HUES64 (cell line): ENCODE measurements at regions not wholly inside any gene's neighbourhood (a gene's known extent, or its start where the extent isn't known, plus 50 kb on each side); places are given as distances from the start of the nearest gene placed in this dataset.

ENCODE experiments used
- H3K27ac ChIP-seq: 2 replicates; pipeline ENCODE4 v1.7.0; 2013; ENCODE audit warnings: low read depth, low read length, inconsistent platforms
- H3K27me3 ChIP-seq: 2 replicates; pipeline ENCODE4 v1.6.1; 2013; ENCODE audit warnings: mild to moderate bottlenecking, low read length; ENCODE audit not compliant: insufficient read depth
- H3K36me3 ChIP-seq: 2 replicates; pipeline ENCODE4 v1.6.1; 2013; ENCODE audit warnings: mild to moderate bottlenecking, low read length; ENCODE audit not compliant: insufficient read depth
- H3K4me1 ChIP-seq: 2 replicates; pipeline ENCODE4 v1.6.1; 2013; ENCODE audit warnings: mild to moderate bottlenecking, low read length, moderate library complexity; ENCODE audit not compliant: insufficient read depth
- H3K4me3 ChIP-seq: 2 replicates; pipeline ENCODE4 v1.5.1; 2013; ENCODE audit warnings: mild to moderate bottlenecking, low read length, moderate library complexity
- H3K9ac ChIP-seq: 2 replicates; pipeline ENCODE4 v1.6.1; 2013; ENCODE audit warnings: mild to moderate bottlenecking, low read depth, low read length
- H3K9me3 ChIP-seq: 2 replicates; pipeline ENCODE4 v1.6.1; 2013; ENCODE audit warnings: low read depth, low read length; ENCODE audit not compliant: insufficient read depth
- WGBS: fragments of 150-250, 120-280 bp; methylation state at CpG from one replicate; pipeline ENCODE4 v1.1.7; 2013; ENCODE audit warnings: missing lambda C conversion rate; 5-methylcytosine and 5-hydroxymethylcytosine counted together

DNA sequence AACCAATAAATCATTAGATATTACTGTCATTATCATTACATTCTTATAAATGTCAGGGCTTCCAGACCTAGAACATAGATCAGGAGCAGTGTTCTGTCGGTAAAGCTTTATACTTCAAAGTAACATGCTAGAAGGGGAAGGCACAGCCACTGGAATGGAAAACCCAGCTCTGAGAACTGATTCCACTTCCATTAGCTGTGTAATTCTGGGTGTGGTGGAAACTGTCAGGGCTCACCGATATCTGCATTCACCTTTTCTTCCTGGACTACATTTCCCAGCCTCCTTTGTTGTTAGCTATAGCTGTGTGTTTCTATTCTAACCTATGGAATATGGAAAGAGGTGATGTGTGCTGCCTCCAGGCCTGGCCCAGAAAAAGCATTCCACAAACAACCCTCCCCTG lies 585.8 kb downstream of the BUD13 start:
- Histone ChIP-seq H3K27me3 (no peaks in the 10 kb centered on the region; the same call in 1 of the 2 replicates), H3K4me3 (no peak overlapping the region), H3K4me1 (peaks cover 13% of the 10 kb centered on the region), H3K27ac (no peak overlapping the region), H3K9ac (no peak overlapping the region), H3K9me3 (no peaks in the 10 kb centered on the region), H3K36me3 (no peaks in the 10 kb centered on the region)
- WGBS: 88% methylated on average over 2 of the region's 2 CpGs

DNA sequence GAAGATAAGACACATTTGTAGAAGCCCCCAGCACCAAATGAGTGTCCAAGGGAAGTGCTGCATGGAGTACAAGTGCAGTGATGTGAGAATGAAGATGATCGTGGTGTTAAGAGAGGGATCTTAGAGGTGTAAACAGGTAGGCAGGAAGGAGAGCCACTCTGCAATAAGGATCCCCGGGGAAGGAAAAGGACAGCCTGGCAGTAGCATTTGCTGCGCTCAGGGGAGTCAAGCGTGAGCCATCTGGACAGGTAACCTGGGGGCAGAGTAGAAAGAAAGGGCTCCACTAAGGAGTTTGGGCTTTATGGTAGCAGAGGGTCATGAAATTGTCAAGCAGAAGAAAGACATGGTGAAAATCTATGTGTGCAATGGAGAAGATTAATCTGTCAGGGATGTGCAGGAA lies 587.2 kb downstream of the BUD13 start:
- H3K9ac ChIP-seq: no peak overlapping the region
- no peak overlapping the region for H3K27ac ChIP-seq
- WGBS: 93% methylated on average over 4 of the region's 4 CpGs
- peaks cover 13% of the 10 kb centered on the region for H3K4me1 ChIP-seq
- no peaks in the 10 kb centered on the region for H3K9me3 ChIP-seq
- H3K36me3 ChIP-seq: no peaks in the 10 kb centered on the region
- no peak overlapping the region for H3K4me3 ChIP-seq
- H3K27me3 ChIP-seq: no peaks in the 10 kb centered on the region

DNA sequence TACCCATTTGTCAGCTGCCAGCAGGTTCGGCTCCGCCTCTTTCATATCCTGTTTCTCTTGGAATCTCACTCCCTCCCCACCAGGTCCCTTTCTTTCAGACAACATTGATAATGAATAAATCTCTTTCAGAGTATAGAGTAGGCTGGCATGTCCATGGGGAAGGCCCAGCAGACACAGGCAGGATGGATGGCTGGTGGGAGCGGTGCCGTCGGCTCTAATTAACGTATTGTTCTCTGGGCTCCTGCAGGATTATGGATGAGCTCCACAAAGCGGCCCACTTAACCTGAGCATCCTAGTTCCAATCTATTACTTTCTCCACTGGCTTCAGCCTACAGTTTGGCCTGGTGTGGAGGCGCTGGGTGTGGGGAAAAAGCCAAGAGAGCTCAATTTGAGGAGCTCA lies 588.0 kb downstream of the BUD13 start:
- H3K4me3 ChIP-seq: no peak overlapping the region
- peaks cover 7% of the 10 kb centered on the region for H3K4me1 ChIP-seq
- H3K36me3 ChIP-seq: no peaks in the 10 kb centered on the region
- H3K27ac ChIP-seq: no peak overlapping the region
- H3K9me3 ChIP-seq: no peaks in the 10 kb centered on the region
- 88% methylated on average over 8 of the region's 8 CpGs for WGBS
- no peaks in the 10 kb centered on the region for H3K27me3 ChIP-seq
- H3K9ac ChIP-seq: no peak overlapping the region

DNA sequence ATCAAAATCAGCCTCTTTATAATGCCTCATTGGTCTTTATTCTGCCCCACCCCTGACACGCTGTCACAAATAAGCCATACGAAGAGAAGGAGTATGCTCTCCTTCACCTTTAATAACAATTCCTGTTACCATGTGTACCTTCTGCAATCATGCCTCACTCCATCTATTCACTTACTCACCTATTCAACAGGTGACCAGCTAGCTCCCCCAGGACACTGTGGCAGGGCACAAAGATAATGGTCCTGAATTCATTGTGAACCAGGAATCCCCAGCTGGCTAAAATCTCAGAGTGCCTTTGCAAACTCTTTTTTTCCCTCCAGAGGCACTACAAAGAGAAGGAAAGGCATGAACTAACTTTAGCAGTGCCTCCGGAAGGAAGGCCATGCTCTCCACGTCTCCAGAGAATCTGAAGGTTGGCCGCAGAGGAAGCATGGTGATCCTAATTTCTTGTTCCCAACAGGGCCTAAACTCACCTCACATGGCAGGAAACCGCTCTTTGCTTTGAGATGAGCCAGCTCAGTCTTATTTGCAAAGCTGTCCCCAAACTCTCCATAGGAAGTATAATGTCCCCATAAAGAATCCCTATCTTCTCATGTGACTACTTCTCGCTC lies 590.3 kb downstream of the BUD13 start:
- H3K36me3 ChIP-seq: no peaks in the 10 kb centered on the region
- no peak overlapping the region for H3K9ac ChIP-seq
- H3K4me3 ChIP-seq: no peak overlapping the region
- no peak overlapping the region for H3K27ac ChIP-seq
- WGBS: 89% methylated on average over 7 of the region's 7 CpGs
- no peaks in the 10 kb centered on the region for H3K9me3 ChIP-seq
- H3K27me3 ChIP-seq: no peaks in the 10 kb centered on the region
- H3K4me1 ChIP-seq: peaks cover 5% of the 10 kb centered on the region

DNA sequence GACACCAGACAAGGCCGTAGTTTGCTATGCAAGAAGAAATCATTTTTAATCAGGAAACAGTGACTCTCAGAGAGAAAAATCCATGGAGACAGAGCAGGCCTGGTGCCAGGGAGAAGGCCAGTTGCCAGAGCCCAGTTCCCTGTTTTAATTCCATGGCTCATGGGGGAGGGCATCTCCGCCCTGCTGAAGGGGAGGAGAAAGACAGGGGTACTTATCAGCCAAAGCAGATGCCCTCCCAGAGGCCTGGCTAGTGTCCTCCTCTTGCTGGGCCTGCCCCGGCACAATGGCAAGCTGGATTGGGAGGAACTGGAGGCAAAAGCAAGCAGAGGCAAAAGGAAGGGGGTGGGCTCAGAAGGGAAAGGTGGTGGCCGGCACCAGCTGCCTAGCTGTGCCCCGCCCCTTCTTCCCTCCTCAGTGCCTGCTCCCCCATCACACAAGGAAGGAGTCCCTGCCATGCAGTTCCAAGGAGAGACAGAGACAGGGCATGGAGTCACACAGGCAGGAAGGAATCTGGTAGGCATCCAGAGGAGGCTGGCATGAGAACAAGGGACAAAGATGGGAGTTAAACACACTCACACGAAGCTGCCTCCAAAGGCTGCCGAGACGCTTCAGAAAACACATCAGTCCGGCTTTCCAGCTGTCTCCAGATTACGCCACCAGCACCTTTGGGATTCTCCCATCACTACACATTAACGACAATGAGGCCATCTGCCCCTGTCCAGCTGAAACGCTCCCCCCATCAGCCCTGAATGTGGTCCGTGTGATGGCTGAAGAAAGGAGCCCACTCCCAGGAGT lies 591.8 kb downstream of the BUD13 start:
- H3K4me1 ChIP-seq: peaks cover 14% of the 10 kb centered on the region
- no peak overlapping the region for H3K27ac ChIP-seq
- no peaks in the 10 kb centered on the region for H3K9me3 ChIP-seq
- H3K36me3 ChIP-seq: no peaks in the 10 kb centered on the region
- H3K4me3 ChIP-seq: no peak overlapping the region
- H3K27me3 ChIP-seq: no peaks in the 10 kb centered on the region
- no peak overlapping the region for H3K9ac ChIP-seq
- 84% methylated on average over 13 of the region's 13 CpGs for WGBS

DNA sequence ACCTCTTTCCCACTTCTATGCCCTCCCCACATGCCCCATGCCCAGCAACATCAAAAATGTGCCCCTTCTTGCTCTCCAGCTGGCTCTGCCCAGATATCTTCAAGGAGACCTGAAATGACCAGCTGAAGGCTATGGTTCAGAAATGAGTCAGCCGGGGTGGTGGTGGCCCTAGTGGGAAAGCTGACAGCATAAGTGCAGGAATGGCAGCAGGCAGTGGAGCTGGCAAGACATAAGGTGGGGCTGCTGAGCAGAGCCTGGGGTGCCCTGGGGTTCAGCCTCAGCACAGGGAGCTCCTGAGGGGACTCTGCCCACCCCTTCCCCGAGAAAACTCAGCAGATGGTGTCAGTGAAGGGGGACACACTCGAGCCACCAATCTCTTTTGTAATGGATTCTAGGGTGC lies 593.4 kb downstream of the BUD13 start:
- Histone ChIP-seq H3K4me1 (peaks cover 19% of the 10 kb centered on the region), H3K9me3 (no peaks in the 10 kb centered on the region), H3K27me3 (no peaks in the 10 kb centered on the region), H3K9ac (no peak overlapping the region), H3K4me3 (no peak overlapping the region), H3K27ac (no peak overlapping the region), H3K36me3 (no peaks in the 10 kb centered on the region)
- WGBS: 58% methylated on average over 3 of the region's 3 CpGs

DNA sequence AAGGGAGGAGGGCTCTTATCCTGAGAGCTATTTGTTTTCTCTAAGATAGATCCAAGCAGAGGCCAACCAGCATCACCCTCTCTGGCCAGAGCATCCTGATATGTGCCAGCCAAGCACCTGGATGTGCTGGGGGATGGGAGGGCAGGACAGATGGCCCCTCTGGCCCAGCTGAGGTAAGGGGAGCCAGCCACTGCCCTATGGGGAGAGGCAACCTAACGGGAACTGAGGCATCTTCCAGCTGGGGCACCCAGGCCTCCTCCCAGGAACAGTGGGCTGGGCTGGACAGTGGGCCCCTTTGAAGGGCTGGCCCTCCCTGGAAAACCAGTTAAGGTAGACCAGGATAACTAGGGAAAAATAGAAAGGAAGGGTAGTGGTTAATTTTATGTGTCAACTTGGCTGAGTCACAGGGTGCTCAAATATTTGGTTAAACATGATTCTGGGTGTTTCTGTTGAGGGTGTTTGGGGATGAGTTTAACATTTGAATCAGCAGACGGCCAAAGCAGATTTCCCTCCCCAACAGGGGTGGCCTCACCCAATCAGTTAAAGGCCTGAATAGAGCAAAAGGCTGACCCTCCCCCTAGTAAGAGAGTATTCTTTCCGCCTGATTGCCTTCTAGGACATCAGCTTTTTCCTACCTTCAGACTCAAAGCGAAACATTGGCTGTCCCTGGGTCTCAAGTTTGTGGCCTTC lies 595.1 kb downstream of the BUD13 start:
- Histone ChIP-seq H3K4me3 (no peak overlapping the region), H3K9me3 (no peaks in the 10 kb centered on the region), H3K9ac (no peak overlapping the region), H3K27ac (no peak overlapping the region), H3K36me3 (no peaks in the 10 kb centered on the region), H3K4me1 (peaks cover 21% of the 10 kb centered on the region), H3K27me3 (no peaks in the 10 kb centered on the region)
- 58% methylated on average over 4 of the region's 4 CpGs for WGBS

DNA sequence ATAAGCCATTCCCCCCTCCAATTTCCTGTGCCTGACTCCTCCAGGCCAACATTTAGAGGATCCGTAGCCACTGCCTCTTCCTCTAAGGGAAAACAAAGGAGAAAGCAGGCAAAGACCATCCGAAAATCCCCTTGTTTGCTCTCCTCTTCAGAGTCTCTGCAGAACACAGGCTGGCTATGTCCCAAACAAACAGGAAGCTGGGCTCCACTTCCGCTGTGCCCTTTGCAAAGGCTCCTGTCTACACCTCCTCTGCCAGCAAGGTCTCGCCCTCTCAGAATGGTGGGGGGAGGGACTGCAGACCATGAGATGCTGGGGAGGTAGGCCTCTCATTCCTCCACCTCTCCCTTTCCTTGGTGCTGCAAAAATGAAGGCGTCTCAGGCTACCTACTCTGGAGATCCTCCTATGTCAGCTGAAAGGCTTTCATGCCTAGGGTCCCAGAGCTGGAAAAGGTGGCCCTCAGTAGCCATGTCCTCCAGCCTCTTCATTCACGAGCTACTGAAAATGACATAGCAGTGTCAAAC lies 596.2 kb downstream of the BUD13 start:
- Histone ChIP-seq H3K27me3 (no peaks in the 10 kb centered on the region), H3K9me3 (no peaks in the 10 kb centered on the region), H3K4me1 (peaks cover 21% of the 10 kb centered on the region), H3K27ac (no peak overlapping the region), H3K4me3 (no peak overlapping the region), H3K9ac (no peak overlapping the region), H3K36me3 (no peaks in the 10 kb centered on the region)
- 81% methylated on average over 6 of the region's 6 CpGs for WGBS

DNA sequence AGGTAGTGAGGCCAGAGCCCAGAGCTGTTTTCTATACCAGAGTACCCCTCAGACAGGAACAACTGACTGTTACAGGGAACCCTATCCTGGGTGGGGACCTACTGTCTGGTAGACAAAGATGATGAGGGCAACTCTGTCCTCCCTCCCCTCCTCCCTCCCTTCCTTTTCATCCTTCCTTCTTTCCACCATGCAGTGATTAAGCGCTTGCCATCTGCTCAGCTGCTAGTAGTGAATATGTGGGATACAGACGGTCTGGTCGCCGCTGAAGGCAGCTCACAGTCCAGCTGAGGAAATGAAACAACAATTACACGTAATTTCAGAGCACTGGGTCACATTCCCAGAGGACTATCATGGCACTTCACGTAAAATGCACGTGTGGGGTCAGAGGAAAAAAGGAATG lies 597.1 kb downstream of the BUD13 start:
- H3K4me3 ChIP-seq: no peak overlapping the region
- no peaks in the 10 kb centered on the region for H3K9me3 ChIP-seq
- 92% methylated on average over 7 of the region's 7 CpGs for WGBS
- no peak overlapping the region for H3K9ac ChIP-seq
- H3K4me1 ChIP-seq: peaks cover 21% of the 10 kb centered on the region
- H3K36me3 ChIP-seq: no peaks in the 10 kb centered on the region
- H3K27me3 ChIP-seq: no peaks in the 10 kb centered on the region
- H3K27ac ChIP-seq: no peak overlapping the region

DNA sequence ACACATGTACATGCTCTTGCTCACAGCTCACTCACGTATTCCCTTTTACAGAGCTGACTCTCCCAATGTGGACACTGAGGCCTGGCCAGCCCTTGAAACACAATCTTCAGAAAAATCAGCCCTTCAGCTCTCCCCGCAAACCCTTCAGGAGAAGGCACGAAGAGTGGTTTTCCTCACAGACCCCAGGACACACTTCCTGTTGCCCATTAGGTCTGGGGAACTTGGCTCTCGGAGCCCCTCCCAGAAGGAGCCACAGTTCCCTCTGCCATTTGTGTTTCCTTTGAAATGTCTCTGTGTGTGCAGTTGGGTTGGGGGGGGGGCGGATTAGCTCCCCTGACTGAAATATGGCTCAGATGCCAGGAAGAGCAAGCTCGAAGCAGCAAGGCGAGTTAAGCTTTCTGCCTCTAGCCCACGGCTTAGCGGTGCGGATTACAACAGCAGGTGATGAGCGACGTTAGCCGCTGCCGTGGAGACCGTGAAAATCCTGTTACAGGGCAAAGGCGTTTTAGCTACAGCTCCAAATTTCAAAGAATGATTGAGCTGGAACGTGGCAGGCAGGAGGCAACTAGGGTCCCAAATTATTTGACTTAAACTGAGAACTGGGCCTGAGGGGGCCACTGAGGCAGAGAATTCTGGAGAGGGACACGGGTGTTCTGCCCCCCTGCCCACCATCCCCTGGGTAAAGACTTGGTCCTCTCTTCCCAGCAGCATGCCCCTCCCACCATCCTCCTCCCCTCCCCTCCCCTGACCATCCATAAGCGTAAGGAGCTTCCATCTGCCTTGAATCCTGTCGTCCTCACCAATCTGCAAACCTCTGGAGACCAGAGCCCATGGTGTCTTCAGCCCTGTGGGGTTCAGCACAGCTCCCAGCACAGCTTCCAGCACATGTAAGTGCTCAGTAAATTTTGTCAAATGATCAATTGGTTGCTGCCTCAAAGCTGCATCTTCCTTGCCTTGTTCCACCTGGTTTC lies 598.6 kb downstream of the BUD13 start:
- H3K9me3 ChIP-seq: no peaks in the 10 kb centered on the region
- H3K27ac ChIP-seq: no peak overlapping the region
- peaks cover 21% of the 10 kb centered on the region for H3K4me1 ChIP-seq
- no peak overlapping the region for H3K9ac ChIP-seq
- no peaks in the 10 kb centered on the region for H3K36me3 ChIP-seq
- no peak overlapping the region for H3K4me3 ChIP-seq
- WGBS: 59% methylated on average over 20 of the region's 20 CpGs
- H3K27me3 ChIP-seq: no peaks in the 10 kb centered on the region
